ENCODE measurements at regions not wholly inside any gene's neighbourhood (a gene's known extent, or its start where the extent isn't known, plus 50 kb on each side); places are given as distances from the start of the nearest gene placed in this dataset.

DNA sequence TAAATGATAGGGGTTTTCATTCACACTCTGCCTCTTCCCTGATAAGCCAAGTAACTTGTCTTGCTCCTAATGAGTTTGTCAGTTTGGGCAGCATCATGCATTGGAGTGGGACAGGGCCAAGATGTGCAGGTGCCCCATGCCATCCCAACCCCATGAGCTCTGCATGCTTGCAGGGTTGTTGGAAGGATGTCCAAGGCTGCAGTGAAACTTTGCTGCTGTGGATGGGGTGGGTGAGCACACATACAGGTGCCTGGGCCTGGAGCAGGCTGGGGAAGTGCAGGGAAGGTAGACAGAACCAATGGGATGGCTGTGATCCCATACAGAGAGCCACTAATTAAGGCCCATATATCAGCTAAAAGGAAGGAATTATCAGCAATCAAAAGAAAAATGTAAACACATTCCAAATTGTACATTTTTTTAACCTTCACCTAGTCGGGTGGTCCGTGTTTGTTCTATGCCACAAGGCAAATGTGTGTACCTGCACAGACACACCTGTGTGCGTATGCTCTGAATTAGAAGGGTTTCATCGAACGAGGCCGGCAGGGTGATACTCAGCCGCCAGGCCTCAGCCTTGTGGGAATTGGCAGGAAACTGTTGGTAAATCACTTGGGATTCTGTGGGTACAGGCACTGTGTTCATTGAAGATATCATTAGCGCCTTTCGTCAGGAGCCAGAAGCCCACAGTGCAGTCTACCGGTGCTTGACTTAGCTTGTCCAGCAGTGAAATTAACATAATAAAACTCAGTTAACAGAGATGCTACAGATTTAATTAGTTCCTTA lies 342.9 kb downstream of the MYCN start:
- in situ Hi-C loops (cut with MboI; ENCODE audit: low sequenced_read_pairs): no loop called here

DNA sequence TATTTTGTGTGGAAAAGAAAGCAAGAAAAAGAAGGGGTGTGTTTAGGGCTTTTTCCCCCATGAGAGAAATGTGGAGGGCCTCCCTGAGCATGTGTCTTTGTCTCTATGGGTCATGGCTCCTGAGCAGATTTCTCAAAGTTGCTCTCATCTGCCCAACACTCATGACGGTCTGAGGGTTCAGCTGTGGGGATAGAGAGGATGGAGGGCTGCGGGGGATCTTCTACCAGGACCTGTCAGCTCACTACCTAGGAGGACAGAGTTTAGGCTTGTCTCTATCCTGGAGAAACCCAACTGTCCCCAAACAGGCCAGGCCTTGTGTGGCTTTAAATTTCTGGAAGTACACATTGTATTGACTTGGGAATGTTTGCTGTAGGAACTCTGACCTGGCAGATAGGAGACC lies 342.2 kb downstream of the MYCN start:
- in situ Hi-C loops (cut with MboI; ENCODE audit: low sequenced_read_pairs): no loop called here

DNA sequence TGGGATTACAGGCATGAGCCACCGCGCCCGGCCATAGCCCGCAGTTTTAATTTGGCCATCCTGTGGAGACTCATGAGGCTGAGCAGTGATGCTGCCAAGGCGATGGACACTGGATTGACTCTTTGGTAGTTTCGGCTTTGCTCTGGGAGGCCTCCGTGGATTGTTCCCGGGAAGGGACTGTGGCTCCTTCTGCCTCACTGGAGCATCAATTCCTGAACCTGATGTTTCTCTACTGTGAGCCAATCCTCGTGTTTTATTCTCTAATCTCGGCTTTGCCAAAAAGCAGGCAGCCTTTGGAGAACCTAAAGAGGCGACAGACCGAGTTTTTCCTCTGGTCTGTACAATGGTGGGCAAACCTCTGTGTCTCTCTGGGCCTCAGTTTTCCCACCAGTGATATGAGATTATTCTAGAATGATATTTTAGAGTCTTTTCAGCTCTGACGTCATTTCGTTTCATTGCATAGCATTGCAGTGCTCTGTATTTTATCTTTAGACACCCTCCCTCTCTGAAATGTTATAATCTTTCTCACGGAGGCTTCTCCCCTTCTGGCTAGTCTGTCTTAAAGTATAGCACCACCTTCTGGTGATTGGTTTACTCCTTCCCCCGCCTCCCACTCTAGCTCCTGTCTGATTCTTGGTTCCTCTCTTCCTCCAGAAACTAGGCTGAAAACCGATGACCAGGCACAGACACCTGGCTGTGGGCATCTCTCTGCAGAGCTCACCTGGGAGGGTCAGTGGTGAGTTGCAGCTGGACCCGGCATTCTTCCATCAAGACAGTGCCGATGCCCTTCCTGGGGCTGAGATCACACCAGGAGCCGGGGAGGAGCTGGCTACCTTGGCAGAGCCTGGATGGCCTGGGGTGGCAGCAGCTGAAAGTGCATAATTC lies 341.3 kb downstream of the MYCN start:
- in situ Hi-C loops (cut with MboI; ENCODE audit: low sequenced_read_pairs): no loop called here

DNA sequence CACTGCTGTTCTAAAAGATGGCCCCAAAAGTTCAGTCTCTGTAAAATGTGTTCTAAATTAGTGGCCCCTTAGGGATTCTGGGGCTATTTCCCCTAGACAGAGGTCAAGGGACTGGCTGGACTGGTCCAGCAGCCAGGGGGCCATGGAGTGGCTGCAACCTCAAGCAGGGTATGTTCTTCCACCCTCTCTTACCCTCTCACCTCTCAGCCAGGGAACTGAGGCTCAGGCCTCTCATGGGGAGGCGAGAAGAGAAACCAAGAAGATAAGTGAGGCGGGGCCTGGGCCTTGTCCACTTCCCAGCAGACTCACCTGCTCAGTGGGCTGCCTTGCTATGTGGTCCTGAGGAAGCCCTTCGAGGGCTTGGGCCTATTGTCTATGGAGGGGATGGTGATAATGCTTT lies 339.7 kb downstream of the MYCN start:
- in situ Hi-C loops (cut with MboI; ENCODE audit: low sequenced_read_pairs): no loop called here

DNA sequence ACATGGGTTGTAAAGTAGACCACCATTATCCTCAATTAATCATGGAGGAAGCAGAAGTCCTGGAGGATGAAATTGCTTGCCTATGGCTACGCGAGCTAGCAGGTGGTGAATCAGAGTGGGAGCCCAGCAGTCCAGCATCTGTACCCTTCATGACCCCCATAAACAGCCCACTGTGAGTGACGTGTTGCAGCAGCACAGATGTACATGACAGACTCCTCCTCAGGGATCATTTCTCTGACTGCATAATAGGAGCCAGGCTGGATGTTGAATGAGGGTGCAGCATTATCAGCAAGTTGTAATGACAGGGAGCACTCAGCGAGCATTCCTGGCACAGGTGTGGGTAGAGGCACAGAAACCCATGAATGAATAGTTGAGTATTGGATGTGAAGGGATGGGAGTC lies 339.3 kb downstream of the MYCN start:
- in situ Hi-C loops (cut with MboI; ENCODE audit: low sequenced_read_pairs): no loop called here

DNA sequence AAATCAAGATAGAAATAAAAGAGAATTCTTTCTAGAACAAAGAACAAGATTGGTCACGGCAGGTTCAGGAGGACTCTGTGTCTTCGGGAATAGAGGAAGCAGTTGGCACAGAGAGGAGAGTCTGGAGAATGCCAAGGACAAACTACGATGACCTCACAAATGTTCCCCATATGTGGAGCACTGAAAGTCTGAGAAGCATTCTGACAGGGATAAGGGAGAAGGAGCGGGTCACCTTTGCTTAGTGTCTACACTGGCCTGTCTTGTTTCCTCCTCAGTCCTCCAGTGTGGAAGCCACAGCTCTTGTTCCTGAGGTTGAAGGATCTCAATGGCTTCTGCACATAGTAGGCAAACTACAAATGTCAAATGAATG lies 338.8 kb downstream of the MYCN start:
- in situ Hi-C loops (cut with MboI; ENCODE audit: low sequenced_read_pairs): no loop called here

DNA sequence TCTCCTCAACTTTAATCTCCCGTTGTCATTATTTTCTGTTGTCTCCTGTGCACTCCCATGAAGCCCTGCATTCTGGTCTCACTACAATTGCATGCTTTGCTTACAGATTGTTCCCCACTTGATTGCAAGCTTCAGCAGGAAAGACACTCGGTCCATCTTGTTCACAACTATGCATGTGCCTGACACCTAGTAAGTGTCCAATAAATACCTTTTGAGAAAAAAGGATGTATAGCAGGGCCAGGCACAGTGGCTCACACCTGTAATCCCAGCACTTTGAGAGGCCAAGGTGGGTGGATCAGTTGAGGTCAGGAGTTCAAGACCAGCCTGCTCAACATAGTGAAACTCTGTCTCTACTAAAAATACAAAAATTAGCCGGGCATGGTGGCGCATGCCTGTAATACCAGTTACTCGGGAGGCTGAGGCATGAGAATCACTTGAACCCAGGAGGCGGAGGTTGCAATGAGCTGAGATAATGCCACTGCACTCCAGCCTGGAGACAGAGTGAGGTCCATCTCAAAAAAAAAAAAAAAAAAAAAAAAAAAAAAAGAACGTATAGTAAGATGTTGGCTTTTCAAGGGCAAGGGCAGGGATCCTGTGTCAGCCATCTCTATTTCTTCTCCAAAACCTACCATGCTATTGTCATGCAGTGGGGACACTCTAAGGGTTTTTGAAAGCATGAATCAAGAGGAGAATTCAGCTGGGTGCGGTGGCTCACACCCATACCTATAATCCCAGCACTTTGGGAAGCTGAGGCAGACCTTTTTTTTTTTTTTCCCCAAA lies 338.3 kb downstream of the MYCN start:
- in situ Hi-C loops (cut with MboI; ENCODE audit: low sequenced_read_pairs): no loop called here

DNA sequence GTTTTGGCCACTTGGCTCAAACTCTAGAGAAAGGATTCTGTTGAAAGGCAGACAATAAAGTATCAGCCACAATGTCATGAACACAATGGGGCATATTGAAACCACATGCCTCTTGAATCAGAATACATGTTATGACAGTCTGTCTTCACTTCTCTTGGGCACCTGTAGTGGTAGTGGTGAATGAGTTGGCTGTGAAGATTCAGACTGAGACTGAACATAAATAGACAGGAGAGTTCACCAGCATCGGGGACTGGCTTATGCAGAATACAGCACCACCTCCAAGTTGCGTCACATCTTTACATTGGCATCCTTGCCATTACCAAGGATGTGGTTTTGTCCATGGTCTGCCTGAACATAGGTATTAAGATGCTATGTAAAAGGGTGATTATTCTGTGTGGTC lies 336.8 kb downstream of the MYCN start:
- in situ Hi-C loops (cut with MboI; ENCODE audit: low sequenced_read_pairs): no loop called here

DNA sequence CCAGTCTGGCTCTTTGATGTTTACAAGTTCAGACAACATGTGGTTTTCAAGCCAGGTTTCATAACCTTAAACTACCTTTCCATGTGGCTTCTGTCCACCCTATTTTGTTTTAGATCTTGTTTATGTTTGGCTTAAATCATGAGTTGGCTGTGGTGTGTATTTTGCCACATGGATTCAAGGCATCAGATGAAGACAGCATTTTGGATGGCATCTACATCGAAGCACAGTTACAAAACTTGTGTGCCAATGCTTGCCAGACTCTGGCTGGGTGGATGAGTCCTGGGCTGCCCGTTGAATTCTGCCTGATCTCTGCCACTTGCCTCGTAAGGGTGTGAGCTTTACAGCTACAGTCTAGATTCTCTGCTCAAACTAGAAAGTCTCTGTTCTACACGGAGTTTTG lies 335.3 kb downstream of the MYCN start:
- in situ Hi-C loops (cut with MboI; ENCODE audit: low sequenced_read_pairs): no loop called here

DNA sequence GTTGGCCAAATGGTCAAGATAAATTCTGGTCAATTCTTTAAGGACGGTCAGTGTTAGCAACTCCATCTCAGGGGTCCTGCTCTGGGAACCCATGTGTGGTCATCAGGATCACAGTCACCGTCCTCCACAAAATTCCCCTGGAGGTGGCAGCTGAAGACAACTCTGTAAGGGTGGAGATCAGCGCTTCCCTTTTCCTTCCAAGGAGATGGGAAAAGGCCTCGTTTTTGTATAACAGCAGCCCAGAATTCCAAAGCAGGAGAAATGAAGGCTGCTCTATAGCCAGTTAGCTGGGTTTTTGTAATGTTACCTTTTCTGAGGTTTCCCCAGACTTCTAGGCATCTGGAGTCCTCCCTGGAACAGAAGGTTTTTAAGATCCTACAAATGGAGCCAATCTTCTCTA lies 334.8 kb downstream of the MYCN start:
- in situ Hi-C loops (cut with MboI; ENCODE audit: low sequenced_read_pairs): no loop called here

DNA sequence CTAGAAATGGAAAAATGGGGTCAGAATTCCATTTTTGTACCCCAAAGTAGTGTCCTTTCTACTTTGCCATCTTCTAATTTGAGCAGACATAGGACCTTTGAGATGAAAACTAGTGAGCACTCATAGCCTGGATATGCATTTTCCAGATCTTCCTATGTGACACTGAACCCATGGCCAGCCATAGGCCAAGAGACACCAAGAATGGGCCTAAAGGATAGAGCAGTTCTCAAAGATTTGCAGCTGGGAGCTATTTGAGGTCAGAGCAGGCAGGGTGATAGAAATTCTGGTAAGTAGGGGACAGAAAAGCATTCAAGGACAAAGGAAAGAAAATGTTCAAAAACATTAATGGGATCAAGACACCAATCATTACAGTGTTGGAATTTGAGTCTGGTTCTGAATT lies 332.8 kb downstream of the MYCN start:
- in situ Hi-C loops (cut with MboI; ENCODE audit: low sequenced_read_pairs): no loop called here

DNA sequence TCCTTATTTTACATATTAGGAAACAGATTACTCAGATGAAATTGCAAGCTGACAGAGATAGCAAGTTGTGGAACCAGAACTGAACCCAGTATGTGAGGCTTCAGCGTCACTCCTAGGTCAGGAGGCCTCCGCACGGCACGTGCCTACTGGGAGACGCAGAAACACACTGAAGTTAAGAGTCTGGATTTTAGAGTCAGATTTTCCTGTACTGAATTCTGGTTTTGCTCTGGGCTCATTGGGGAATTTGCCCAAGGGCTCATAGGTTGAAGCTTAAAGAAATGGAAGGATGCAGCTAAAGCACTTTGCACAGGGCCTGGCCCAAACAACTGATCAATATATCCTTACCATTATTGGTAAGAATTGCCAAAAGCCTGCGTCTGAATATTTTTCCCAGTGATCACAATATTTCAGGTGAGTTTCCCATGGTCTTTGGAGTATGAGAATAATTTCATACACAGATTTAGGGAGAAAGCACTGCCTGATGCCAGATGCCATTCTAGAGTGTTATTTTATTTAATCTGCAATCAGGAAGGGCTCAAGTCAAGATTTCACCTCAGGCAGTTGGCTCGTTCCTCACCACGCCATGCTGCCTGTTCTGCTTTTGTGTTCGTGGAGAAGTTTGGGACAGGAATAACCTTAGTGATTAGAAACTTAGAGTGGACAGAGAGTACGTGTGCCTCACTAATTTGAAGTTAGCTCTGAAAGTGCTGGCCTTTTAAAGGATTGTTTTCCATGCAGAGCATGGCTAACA lies 331.9 kb downstream of the MYCN start:
- in situ Hi-C loops (cut with MboI; ENCODE audit: low sequenced_read_pairs): no loop called here

DNA sequence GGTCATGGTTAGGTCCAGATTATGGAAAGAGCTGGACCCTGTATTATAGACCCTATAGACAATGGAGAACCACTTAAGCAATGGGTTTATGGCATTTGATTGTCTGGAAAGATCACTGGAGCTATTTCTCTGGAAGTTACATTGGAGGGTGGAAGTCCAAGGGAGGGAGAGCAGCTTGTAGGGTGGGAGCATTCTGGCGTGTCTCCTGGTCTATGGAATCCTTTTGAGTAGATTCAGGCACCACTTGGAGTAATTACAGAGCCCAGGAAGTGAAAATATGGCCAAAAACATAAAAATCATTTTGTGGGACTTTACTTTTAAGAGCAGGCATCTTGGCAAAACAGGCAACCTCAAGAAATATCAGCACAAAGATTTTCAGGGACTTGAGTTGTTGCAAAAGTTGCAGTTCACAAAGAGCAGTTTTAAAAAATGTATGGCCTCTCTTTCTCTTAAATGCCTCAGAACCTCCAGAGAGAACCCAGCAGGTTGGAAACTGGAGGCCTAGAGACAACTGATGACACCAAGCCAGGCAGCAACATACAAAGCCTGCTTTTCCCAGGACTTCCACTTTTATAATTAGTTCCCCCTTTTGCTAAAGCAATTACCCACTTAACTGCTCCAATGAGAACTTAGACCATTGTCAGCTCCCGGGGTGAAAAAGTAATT lies 331.0 kb downstream of the MYCN start:
- in situ Hi-C loops (cut with MboI; ENCODE audit: low sequenced_read_pairs): no loop called here

DNA sequence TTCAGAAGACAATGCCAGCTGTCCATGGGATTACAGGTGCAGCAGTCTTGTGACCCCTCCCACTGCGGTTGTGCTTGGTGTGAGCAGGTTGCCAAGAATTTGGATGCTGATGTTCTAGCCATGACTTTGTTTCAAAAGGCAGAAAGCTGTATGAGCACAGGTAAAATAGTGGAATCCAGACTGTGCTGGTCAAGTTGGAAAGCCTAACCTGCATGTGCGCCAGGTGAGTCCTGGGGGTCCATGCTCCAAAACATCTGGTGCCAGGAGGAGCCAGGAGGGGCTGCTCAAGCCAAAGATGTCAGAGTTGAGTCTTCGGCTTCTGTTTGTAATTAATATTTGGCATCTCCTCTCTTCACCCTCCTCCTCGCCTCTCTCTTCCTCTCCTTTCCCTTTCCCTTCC lies 330.1 kb downstream of the MYCN start:
- in situ Hi-C loops (cut with MboI; ENCODE audit: low sequenced_read_pairs): no loop called here

DNA sequence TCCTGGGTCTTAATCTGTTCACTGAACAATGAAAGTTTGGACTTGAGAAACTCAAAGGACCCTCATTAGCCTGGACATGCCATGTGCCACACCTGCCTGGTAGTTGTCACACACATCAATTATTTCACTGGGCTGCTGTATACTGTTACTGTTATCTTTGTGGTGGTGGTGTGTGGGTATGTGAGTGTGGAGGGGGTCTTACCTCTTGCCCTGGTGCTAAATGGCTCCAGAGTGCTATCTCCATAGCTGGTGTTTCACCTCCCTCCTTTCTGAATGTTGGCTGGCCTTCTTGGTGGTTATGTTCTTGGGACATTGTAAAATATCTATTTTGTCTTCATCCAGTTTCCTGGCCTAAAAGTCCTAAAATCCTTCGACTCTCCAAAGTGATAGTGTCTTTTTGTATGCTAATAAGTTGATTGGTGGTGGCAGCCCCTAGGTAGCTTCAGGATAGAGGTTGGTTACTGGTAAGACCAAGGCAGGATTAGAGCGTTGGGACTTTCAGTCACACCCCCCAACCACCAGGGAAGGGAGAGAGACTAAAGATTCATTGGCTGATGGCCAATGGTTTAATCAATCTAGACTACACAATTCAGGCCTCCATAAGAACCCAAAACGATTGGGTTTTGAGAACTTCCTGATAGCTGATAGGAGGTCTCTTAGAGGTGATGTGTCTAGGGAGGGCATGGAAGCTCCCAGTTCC lies 328.1 kb downstream of the MYCN start:
- in situ Hi-C loops (cut with MboI; ENCODE audit: low sequenced_read_pairs): no loop called here

DNA sequence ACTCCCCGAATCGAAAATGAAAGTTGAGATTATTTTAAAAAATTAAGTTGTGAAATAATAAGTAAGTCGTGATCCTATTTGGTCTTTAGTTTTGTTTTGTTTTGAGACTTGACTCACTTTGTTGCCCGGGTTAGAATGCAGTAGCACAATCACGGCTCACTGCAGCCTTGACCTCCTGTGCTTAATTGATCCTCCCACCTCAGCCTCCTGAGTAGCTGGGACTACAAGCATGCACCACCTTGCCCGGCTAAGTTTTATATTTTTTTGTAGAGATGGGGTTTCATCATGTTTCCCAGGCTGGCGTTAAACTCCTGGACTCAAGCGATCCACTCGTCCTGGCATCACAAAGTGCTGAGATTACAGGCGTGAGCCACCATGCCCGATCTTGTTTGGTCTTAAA lies 326.2 kb downstream of the MYCN start:
- in situ Hi-C loops (cut with MboI; ENCODE audit: low sequenced_read_pairs): no loop called here

DNA sequence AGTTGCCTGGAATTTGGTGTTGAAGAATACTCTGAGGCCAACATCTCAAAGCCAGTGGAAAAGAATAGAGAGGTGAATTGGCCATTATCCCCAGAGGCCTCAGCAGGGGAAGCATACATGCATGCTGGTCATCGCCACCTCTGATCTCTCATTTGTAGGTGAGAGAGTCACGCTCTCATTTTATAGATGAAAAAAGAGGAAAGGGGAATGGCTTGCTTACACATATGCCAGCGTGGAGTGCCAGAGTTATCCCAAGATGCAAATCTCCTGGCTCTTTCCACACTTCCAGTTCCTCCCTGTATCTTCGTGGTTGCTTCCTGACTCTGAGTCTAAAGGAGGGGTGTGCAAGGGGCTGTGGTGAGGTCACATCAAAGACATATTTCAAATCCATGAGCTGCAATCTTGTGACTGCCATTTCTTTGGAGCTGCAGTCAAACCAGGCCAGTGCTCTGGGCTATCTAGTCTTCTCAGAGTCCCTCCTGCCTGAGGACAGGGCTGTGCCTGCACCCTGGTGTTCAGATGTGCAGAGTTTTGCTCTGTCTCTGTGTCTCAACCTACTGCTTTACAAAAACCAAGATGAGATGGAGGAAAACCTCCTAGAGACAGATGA lies 324.7 kb downstream of the MYCN start:
- in situ Hi-C loops (cut with MboI; ENCODE audit: low sequenced_read_pairs): no loop called here

DNA sequence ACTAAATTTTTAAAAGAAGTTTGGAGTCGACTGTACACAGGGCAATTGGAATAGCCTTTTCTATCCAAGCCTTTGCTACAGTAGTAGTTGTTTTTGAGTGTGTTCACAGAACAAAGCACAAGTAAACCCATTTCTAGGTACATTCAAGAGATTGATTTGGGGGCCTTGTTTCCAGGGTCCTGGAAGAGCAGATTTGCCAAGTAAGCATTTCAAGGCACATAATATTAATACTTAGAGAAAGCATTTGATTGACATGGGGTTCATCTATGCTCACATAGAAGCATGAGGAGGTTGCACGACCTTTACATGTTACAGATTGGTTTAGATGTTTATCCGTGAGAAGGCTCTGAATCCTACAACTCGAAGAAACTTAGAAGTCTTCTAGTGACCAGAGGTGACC lies 324.1 kb downstream of the MYCN start:
- in situ Hi-C loops (cut with MboI; ENCODE audit: low sequenced_read_pairs): no loop called here

DNA sequence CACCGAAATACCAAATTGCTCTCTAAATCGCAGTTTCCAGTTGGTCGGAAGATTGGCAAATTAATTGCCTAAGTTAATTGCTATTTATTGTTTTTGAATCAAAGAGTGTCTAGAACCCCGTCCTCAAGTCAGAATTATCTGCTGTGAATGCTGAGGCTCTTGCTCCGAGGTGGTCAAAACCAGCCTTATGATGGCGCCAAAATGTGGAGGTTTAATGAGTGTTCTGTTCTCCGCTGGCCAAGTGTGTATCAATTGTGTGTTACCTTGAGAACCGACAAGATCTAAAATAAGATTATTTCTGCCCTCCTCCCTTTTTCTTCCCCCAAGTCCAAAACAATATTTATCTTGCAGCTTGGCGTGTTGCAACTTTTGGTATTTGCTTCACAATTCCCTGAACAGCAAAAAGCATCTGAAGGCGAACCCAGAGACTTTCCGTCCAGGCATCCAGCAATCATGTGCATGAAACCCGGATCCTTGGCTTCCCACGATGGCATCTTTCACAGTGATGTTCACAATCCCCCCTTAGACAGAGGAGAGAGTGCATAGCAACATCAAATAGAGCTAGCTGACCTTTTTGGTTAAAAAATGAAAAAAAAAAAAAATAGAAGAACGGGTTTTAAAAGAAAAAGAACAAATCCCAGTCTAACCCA lies 323.0 kb downstream of the MYCN start:
- in situ Hi-C loops (cut with MboI; ENCODE audit: low sequenced_read_pairs): no loop called here
